ENCODE measurements at regions not wholly inside any gene's neighbourhood (a gene's known extent, or its start where the extent isn't known, plus 50 kb on each side); places are given as distances from the start of the nearest gene placed in this dataset.

- TF ChIP-seq CHD7 (IDR thresholded peaks at IDR 0.05; ENCODE audit: insufficient replicate concordance, low read length) (no peak), CTCF (IDR thresholded peaks at IDR 0.05; ENCODE audit: control extremely low read depth in 1 of 3, insufficient read depth in 1 of 3, low read depth in 1 of 3, low read length in 3 of 3) (no peak), EGR1 (IDR thresholded peaks at IDR 0.05; ENCODE audit: borderline replicate concordance, low read depth, low read length) (no peak), SRF (IDR thresholded peaks at IDR 0.05; ENCODE audit: low read depth, low read length) (no peak), HDAC6 (IDR thresholded peaks at IDR 0.05; ENCODE audit: low read depth, low read length) (no peak), POLR2A (IDR thresholded peaks at IDR 0.05; ENCODE audit: control extremely low read depth in 1 of 2, low read depth in 2 of 2, low read length in 2 of 2) (no peak), KDM5A (IDR thresholded peaks at IDR 0.05; ENCODE audit: low read length) (no peak)
These were observed 151.4 kb downstream of the ICE1 start (continued) for GRCh38 chr5:5573798-5574380.

Data from H1 (cell line).